NCI-H460 (cell line): ENCODE measurements at regions not wholly inside any gene's neighbourhood (a gene's known extent, or its start where the extent isn't known, plus 50 kb on each side); places are given as distances from the start of the nearest gene placed in this dataset.

Experiments
- DNase-seq: peaks from one replicate; pipeline ENCODE4 v3.0.0-alpha.2; 2016; ENCODE audit warnings: low read depth; ENCODE audit errors: extremely low read depth

GRCh38 chr2:173760553-173760952, 204.6 kb downstream of the SP3 start:
- DNase-seq = no peak

GRCh38 chr2:173761603-173762119, 203.5 kb downstream of the SP3 start:
- no peak for DNase-seq

- DNase-seq = no peak
Measured at GRCh38 chr2:173762221-173762620, 203.0 kb downstream of the SP3 start.

- DNase-seq = no peak
Measured at GRCh38 chr2:173762864-173763263, 202.3 kb downstream of the SP3 start.

GRCh38 chr2:173763641-173764040, 201.5 kb downstream of the SP3 start:
- DNase-seq = no peak

- DNase-seq = no peak
Measured at GRCh38 chr2:173764094-173764493, 201.1 kb downstream of the SP3 start.

GRCh38 chr2:173766537-173767289, 198.5 kb downstream of the SP3 start:
- DNase-seq = no peak

GRCh38 chr2:173770947-173771678, 194.1 kb downstream of the SP3 start:
- no peak for DNase-seq

GRCh38 chr2:173772205-173772604, 193.0 kb downstream of the SP3 start:
- no peak for DNase-seq

GRCh38 chr2:173773076-173773475, 192.1 kb downstream of the SP3 start:
- no peak for DNase-seq

GRCh38 chr2:173775440-173775839, 189.7 kb downstream of the SP3 start:
- DNase-seq = no peak

GRCh38 chr2:173782681-173783080, 182.5 kb downstream of the SP3 start:
- DNase-seq = no peak

- no peak for DNase-seq
Measured at GRCh38 chr2:173783382-173783781, 181.8 kb downstream of the SP3 start.

GRCh38 chr2:173785813-173786212, 179.4 kb downstream of the SP3 start:
- no peak for DNase-seq

- DNase-seq = no peak
Measured at GRCh38 chr2:173791502-173791901, 173.7 kb downstream of the SP3 start.

- DNase-seq = no peak
Measured at GRCh38 chr2:173792166-173792565, 173.0 kb downstream of the SP3 start.

- no peak for DNase-seq
Measured at GRCh38 chr2:173792741-173793140, 172.4 kb downstream of the SP3 start.

- no peak for DNase-seq
Measured at GRCh38 chr2:173793709-173794565, 171.2 kb downstream of the SP3 start.

- DNase-seq = no peak
Measured at GRCh38 chr2:173797586-173798263, 167.4 kb downstream of the SP3 start.

GRCh38 chr2:173802518-173802917, 162.7 kb downstream of the SP3 start:
- no peak for DNase-seq

- no peak for DNase-seq
Measured at GRCh38 chr2:173803449-173803848, 161.7 kb downstream of the SP3 start.
